ENCODE measurements at regions not wholly inside any gene's neighbourhood (a gene's known extent, or its start where the extent isn't known, plus 50 kb on each side); places are given as distances from the start of the nearest gene placed in this dataset.

- no peak overlapping the region for H3K27ac Mint-ChIP-seq (ENCODE audit: low read depth)
- H3K9me3 Mint-ChIP-seq = no peaks in the 10 kb centered on the region
- no peaks in the 10 kb centered on the region for H3K4me1 Mint-ChIP-seq
- ATAC-seq (replicated peaks; ENCODE audit: extremely low read depth, poor library complexity, severe bottlenecking) (no peak), DNase-seq (ENCODE audit: low spot score in 2 of 2) (no peak)
- peaks cover 21% of the 10 kb centered on the region for H3K27me3 Mint-ChIP-seq
- H3K36me3 Mint-ChIP-seq (ENCODE audit: insufficient read depth) = no peaks in the 10 kb centered on the region
- no peak overlapping the region for H3K4me3 Mint-ChIP-seq
Observed at GRCh38 chr5:74242516-74242915, 398.0 kb downstream of the ENC1 start.

- H3K27me3 Mint-ChIP-seq = peaks cover 16% of the 10 kb centered on the region
- DNase-seq (ENCODE audit: low spot score in 2 of 2) = no peak
- no peak overlapping the region for H3K27ac Mint-ChIP-seq (ENCODE audit: low read depth)
- no peak for ATAC-seq (replicated peaks; ENCODE audit: extremely low read depth, poor library complexity, severe bottlenecking)
- no peaks in the 10 kb centered on the region for H3K9me3 Mint-ChIP-seq
- no peak overlapping the region for H3K4me3 Mint-ChIP-seq
- H3K4me1 Mint-ChIP-seq = no peaks in the 10 kb centered on the region
- H3K36me3 Mint-ChIP-seq (ENCODE audit: insufficient read depth) = no peaks in the 10 kb centered on the region
Observed at GRCh38 chr5:74241751-74242140, 398.8 kb downstream of the ENC1 start.

- DNase-seq (ENCODE audit: low spot score in 2 of 2) (no peak), ATAC-seq (replicated peaks; ENCODE audit: extremely low read depth, poor library complexity, severe bottlenecking) (no peak)
- no peaks in the 10 kb centered on the region for H3K36me3 Mint-ChIP-seq (ENCODE audit: insufficient read depth)
- no peaks in the 10 kb centered on the region for H3K9me3 Mint-ChIP-seq
- peaks cover 16% of the 10 kb centered on the region for H3K27me3 Mint-ChIP-seq
- no peak overlapping the region for H3K4me3 Mint-ChIP-seq
- no peak overlapping the region for H3K27ac Mint-ChIP-seq (ENCODE audit: low read depth)
- no peaks in the 10 kb centered on the region for H3K4me1 Mint-ChIP-seq
Observed at GRCh38 chr5:74240783-74241750, 399.5 kb downstream of the ENC1 start.

GRCh38 chr5:74239261-74239660, 401.3 kb downstream of the ENC1 start:
- no peak for ATAC-seq (replicated peaks; ENCODE audit: extremely low read depth, poor library complexity, severe bottlenecking)
- Mint-ChIP-seq H3K4me3 (no peak overlapping the region), H3K27ac (ENCODE audit: low read depth) (no peak overlapping the region), H3K4me1 (no peaks in the 10 kb centered on the region), H3K36me3 (ENCODE audit: insufficient read depth) (no peaks in the 10 kb centered on the region), H3K27me3 (peaks cover 20% of the 10 kb centered on the region), H3K9me3 (no peaks in the 10 kb centered on the region)
- DNase-seq (ENCODE audit: low spot score in 2 of 2) = no peak

GRCh38 chr5:74237571-74238145, 402.9 kb downstream of the ENC1 start:
- H3K27me3 Mint-ChIP-seq = peaks cover 28% of the 10 kb centered on the region
- ATAC-seq (replicated peaks; ENCODE audit: extremely low read depth, poor library complexity, severe bottlenecking) = no peak
- H3K4me1 Mint-ChIP-seq = no peaks in the 10 kb centered on the region
- no peak overlapping the region for H3K4me3 Mint-ChIP-seq
- H3K9me3 Mint-ChIP-seq = no peaks in the 10 kb centered on the region
- no peaks in the 10 kb centered on the region for H3K36me3 Mint-ChIP-seq (ENCODE audit: insufficient read depth)
- H3K27ac Mint-ChIP-seq (ENCODE audit: low read depth) = no peak overlapping the region
- no peak for DNase-seq (ENCODE audit: low spot score in 2 of 2)

GRCh38 chr5:74235552-74235951, 405.0 kb downstream of the ENC1 start:
- Mint-ChIP-seq H3K36me3 (ENCODE audit: insufficient read depth) (no peaks in the 10 kb centered on the region), H3K27me3 (peaks cover 46% of the 10 kb centered on the region), H3K27ac (ENCODE audit: low read depth) (no peak overlapping the region), H3K9me3 (no peaks in the 10 kb centered on the region), H3K4me3 (no peak overlapping the region), H3K4me1 (no peaks in the 10 kb centered on the region)
- no peak for ATAC-seq (replicated peaks; ENCODE audit: extremely low read depth, poor library complexity, severe bottlenecking)
- DNase-seq (ENCODE audit: low spot score in 2 of 2) = no peak

- no peaks in the 10 kb centered on the region for H3K9me3 Mint-ChIP-seq
- no peak overlapping the region for H3K4me3 Mint-ChIP-seq
- DNase-seq (ENCODE audit: low spot score in 2 of 2) (no peak), ATAC-seq (replicated peaks; ENCODE audit: extremely low read depth, poor library complexity, severe bottlenecking) (no peak)
- H3K27me3 Mint-ChIP-seq = peaks cover 55% of the 10 kb centered on the region
- H3K4me1 Mint-ChIP-seq = no peaks in the 10 kb centered on the region
- no peak overlapping the region for H3K27ac Mint-ChIP-seq (ENCODE audit: low read depth)
- H3K36me3 Mint-ChIP-seq (ENCODE audit: insufficient read depth) = no peaks in the 10 kb centered on the region
Observed at GRCh38 chr5:74233571-74233970, 407.0 kb downstream of the ENC1 start.

- Mint-ChIP-seq H3K4me3 (no peak overlapping the region), H3K9me3 (no peaks in the 10 kb centered on the region), H3K27me3 (peaks cover 55% of the 10 kb centered on the region), H3K27ac (ENCODE audit: low read depth) (no peak overlapping the region), H3K4me1 (no peaks in the 10 kb centered on the region), H3K36me3 (ENCODE audit: insufficient read depth) (no peaks in the 10 kb centered on the region)
- DNase-seq (ENCODE audit: low spot score in 2 of 2) (no peak), ATAC-seq (replicated peaks; ENCODE audit: extremely low read depth, poor library complexity, severe bottlenecking) (no peak)
Observed at GRCh38 chr5:74233091-74233490, 407.4 kb downstream of the ENC1 start.

- ATAC-seq (replicated peaks; ENCODE audit: extremely low read depth, poor library complexity, severe bottlenecking) = no peak
Observed at GRCh38 chr5:74232276-74232675, 408.3 kb downstream of the ENC1 start.

GRCh38 chr5:74231697-74232096, 408.8 kb downstream of the ENC1 start:
- no peak overlapping the region for H3K27ac Mint-ChIP-seq (ENCODE audit: low read depth)
- DNase-seq (ENCODE audit: low spot score in 2 of 2) (no peak), ATAC-seq (replicated peaks; ENCODE audit: extremely low read depth, poor library complexity, severe bottlenecking) (no peak)
- H3K4me3 Mint-ChIP-seq = no peak overlapping the region
- H3K9me3 Mint-ChIP-seq = no peaks in the 10 kb centered on the region
- peaks cover 62% of the 10 kb centered on the region for H3K27me3 Mint-ChIP-seq
- no peaks in the 10 kb centered on the region for H3K4me1 Mint-ChIP-seq
- no peaks in the 10 kb centered on the region for H3K36me3 Mint-ChIP-seq (ENCODE audit: insufficient read depth)

More at GRCh38 chr5:74232276-74232675, 408.3 kb downstream of the ENC1 start:
- Mint-ChIP-seq H3K4me1 (no peaks in the 10 kb centered on the region), H3K9me3 (no peaks in the 10 kb centered on the region), H3K4me3 (no peak overlapping the region), H3K27ac (ENCODE audit: low read depth) (no peak overlapping the region), H3K27me3 (peaks cover 57% of the 10 kb centered on the region), H3K36me3 (ENCODE audit: insufficient read depth) (no peaks in the 10 kb centered on the region)
- no peak for DNase-seq (ENCODE audit: low spot score in 2 of 2)

GRCh38 chr5:74226716-74227485, 413.6 kb downstream of the ENC1 start:
- Mint-ChIP-seq H3K27ac (ENCODE audit: low read depth) (no peak overlapping the region), H3K27me3 (peaks cover 55% of the 10 kb centered on the region), H3K4me3 (no peak overlapping the region), H3K9me3 (no peaks in the 10 kb centered on the region), H3K36me3 (ENCODE audit: insufficient read depth) (no peaks in the 10 kb centered on the region), H3K4me1 (no peaks in the 10 kb centered on the region)
- ATAC-seq (replicated peaks; ENCODE audit: extremely low read depth, poor library complexity, severe bottlenecking) (no peak), DNase-seq (ENCODE audit: low spot score in 2 of 2) (no peak)

- no peaks in the 10 kb centered on the region for H3K9me3 Mint-ChIP-seq
- H3K27ac Mint-ChIP-seq (ENCODE audit: low read depth) = no peak overlapping the region
- no peak overlapping the region for H3K4me3 Mint-ChIP-seq
- H3K27me3 Mint-ChIP-seq = peaks cover 45% of the 10 kb centered on the region
- DNase-seq (ENCODE audit: low spot score in 2 of 2) (no peak), ATAC-seq (replicated peaks; ENCODE audit: extremely low read depth, poor library complexity, severe bottlenecking) (no peak)
- no peaks in the 10 kb centered on the region for H3K4me1 Mint-ChIP-seq
- no peaks in the 10 kb centered on the region for H3K36me3 Mint-ChIP-seq (ENCODE audit: insufficient read depth)
Observed at GRCh38 chr5:74225587-74225986, 414.9 kb downstream of the ENC1 start.
